HEK293 (cell line): ENCODE measurements at regions not wholly inside any gene's neighbourhood (a gene's known extent, or its start where the extent isn't known, plus 50 kb on each side); places are given as distances from the start of the nearest gene placed in this dataset.

Source experiments
- GFI1B ChIP-seq: fragments of 450-650 bp; formaldehyde crosslinking; IDR thresholded peaks from 2 replicates; pipeline ENCODE4 v1.5.1; 2016; ENCODE audit warnings: missing biosample characterization, missing genetic modification characterization
- SETDB1 ChIP-seq: IDR thresholded peaks from one replicate; pipeline ENCODE4 v1.6.1; 2017; ENCODE audit warnings: mild to moderate bottlenecking, low read length, moderate library complexity, mixed read lengths; ENCODE audit not compliant: insufficient read length
- SP2 ChIP-seq: fragments of 450-650 bp; formaldehyde crosslinking; IDR thresholded peaks from 2 replicates; pipeline ENCODE4 v1.5.1; 2016; ENCODE audit warnings: missing biosample characterization, missing genetic modification characterization
- SP7 ChIP-seq: fragments of 450-650 bp; formaldehyde crosslinking; IDR thresholded peaks from 2 replicates; pipeline ENCODE4 v1.5.1; 2016; ENCODE audit warnings: missing biosample characterization, missing genetic modification characterization
- TCF7L2 ChIP-seq: IDR thresholded peaks from 2 replicates; pipeline ENCODE4 v1.6.1; 2011; ENCODE audit warnings: low read depth, mild to moderate bottlenecking, inconsistent platforms, low read length, moderate library complexity, borderline replicate concordance
- ZNF274 ChIP-seq, 2 experiments: fragments of 200-500 bp in 1 of 2; fragments of 450-650 bp in 1 of 2; sonication (Bioruptor generic) in 1 of 2; formaldehyde crosslinking in 1 of 2; IDR thresholded peaks; 2 replicates each; pipeline versions ENCODE4 v1.5.1 to v1.6.1; 2014 to 2016; ENCODE audit warnings: borderline replicate concordance in 1 of 2, inconsistent platforms in 1 of 2, low read length in 1 of 2, missing biosample characterization in 1 of 2, missing genetic modification characterization in 1 of 2
- ZNF350 ChIP-seq: fragments of 450-650 bp; formaldehyde crosslinking; IDR thresholded peaks from 2 replicates; pipeline ENCODE4 v1.5.0; 2017; ENCODE audit warnings: missing biosample characterization, mild to moderate bottlenecking, missing genetic modification characterization
- ZNF558 ChIP-seq: fragments of 450-650 bp; formaldehyde crosslinking; IDR thresholded peaks from 2 replicates; pipeline ENCODE4 v1.5.1; 2016; ENCODE audit warnings: missing biosample characterization, missing genetic modification characterization
- ZNF792 ChIP-seq: fragments of 450-650 bp; formaldehyde crosslinking; IDR thresholded peaks from 2 replicates; pipeline ENCODE4 v1.5.1; 2016; ENCODE audit warnings: missing biosample characterization, missing genetic modification characterization
- TF ChIP-seq, protein P1 (sequence below): fragments of 450-650 bp; formaldehyde crosslinking; IDR thresholded peaks from 2 replicates; pipeline ENCODE4 v1.5.1; 2016; ENCODE audit warnings: missing biosample characterization, missing genetic modification characterization
- TF ChIP-seq, protein P2 (sequence below): fragments of 450-650 bp; formaldehyde crosslinking; IDR thresholded peaks from 2 replicates; pipeline ENCODE4 v1.5.1; 2016; ENCODE audit warnings: missing biosample characterization, missing genetic modification characterization
- TF ChIP-seq, protein P3 (sequence below): fragments of 450-650 bp; formaldehyde crosslinking; IDR thresholded peaks from 2 replicates; pipeline ENCODE4 v1.5.1; 2016; ENCODE audit warnings: missing biosample characterization, missing genetic modification characterization
- TF ChIP-seq, protein P4 (sequence below): sonication (generic); formaldehyde crosslinking; IDR thresholded peaks from 2 replicates; pipeline ENCODE4 v1.8.1; 2022; ENCODE audit warnings: mild to moderate bottlenecking, moderate library complexity, missing genetic modification reagents

DNA sequence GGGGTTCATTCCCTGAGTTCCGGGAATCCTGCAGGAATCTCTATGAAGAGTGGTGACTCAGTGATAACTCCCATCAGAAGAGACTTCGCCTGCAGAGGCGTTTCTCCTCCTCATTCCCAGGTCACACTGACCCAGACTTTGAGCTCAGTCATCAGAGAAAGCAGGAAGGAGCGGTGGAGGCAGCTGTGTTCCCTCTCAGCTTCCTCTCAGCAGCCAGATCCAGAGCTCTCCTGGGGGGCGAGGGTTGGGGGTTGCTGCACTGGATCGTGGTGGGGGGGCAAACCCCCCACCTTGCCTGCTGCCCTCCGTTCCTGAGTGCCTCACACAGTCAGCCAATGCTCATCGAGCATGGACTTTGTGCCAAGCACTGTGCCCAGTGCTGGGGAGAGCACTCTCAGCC is 271.2 kb downstream of the CBLN1 start:
- TF ChIP-seq, protein P1, sequence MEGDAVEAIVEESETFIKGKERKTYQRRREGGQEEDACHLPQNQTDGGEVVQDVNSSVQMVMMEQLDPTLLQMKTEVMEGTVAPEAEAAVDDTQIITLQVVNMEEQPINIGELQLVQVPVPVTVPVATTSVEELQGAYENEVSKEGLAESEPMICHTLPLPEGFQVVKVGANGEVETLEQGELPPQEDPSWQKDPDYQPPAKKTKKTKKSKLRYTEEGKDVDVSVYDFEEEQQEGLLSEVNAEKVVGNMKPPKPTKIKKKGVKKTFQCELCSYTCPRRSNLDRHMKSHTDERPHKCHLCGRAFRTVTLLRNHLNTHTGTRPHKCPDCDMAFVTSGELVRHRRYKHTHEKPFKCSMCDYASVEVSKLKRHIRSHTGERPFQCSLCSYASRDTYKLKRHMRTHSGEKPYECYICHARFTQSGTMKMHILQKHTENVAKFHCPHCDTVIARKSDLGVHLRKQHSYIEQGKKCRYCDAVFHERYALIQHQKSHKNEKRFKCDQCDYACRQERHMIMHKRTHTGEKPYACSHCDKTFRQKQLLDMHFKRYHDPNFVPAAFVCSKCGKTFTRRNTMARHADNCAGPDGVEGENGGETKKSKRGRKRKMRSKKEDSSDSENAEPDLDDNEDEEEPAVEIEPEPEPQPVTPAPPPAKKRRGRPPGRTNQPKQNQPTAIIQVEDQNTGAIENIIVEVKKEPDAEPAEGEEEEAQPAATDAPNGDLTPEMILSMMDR (tag by site-specific recombination) = no peak
- TF ChIP-seq ZNF558 (tag by site-specific recombination) (no peak), GFI1B (tag by site-specific recombination) (no peak), ZNF350 (tag by site-specific recombination) (no peak), ZNF792 (tag by site-specific recombination) (no peak), TCF7L2 (no peak), SP2 (tag by site-specific recombination) (no peak), SP7 (tag by site-specific recombination) (no peak), ZNF274 (IDR thresholded peaks at IDR 0.05; ENCODE audit: low read length) (no peak), ZNF274 (tag by site-specific recombination; IDR thresholded peaks at IDR 0.05; ENCODE audit: borderline replicate concordance) (no peak), SETDB1 (no peak)
- TF ChIP-seq, protein P2, sequence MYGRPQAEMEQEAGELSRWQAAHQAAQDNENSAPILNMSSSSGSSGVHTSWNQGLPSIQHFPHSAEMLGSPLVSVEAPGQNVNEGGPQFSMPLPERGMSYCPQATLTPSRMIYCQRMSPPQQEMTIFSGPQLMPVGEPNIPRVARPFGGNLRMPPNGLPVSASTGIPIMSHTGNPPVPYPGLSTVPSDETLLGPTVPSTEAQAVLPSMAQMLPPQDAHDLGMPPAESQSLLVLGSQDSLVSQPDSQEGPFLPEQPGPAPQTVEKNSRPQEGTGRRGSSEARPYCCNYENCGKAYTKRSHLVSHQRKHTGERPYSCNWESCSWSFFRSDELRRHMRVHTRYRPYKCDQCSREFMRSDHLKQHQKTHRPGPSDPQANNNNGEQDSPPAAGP = no peak
- TF ChIP-seq, protein P3, sequence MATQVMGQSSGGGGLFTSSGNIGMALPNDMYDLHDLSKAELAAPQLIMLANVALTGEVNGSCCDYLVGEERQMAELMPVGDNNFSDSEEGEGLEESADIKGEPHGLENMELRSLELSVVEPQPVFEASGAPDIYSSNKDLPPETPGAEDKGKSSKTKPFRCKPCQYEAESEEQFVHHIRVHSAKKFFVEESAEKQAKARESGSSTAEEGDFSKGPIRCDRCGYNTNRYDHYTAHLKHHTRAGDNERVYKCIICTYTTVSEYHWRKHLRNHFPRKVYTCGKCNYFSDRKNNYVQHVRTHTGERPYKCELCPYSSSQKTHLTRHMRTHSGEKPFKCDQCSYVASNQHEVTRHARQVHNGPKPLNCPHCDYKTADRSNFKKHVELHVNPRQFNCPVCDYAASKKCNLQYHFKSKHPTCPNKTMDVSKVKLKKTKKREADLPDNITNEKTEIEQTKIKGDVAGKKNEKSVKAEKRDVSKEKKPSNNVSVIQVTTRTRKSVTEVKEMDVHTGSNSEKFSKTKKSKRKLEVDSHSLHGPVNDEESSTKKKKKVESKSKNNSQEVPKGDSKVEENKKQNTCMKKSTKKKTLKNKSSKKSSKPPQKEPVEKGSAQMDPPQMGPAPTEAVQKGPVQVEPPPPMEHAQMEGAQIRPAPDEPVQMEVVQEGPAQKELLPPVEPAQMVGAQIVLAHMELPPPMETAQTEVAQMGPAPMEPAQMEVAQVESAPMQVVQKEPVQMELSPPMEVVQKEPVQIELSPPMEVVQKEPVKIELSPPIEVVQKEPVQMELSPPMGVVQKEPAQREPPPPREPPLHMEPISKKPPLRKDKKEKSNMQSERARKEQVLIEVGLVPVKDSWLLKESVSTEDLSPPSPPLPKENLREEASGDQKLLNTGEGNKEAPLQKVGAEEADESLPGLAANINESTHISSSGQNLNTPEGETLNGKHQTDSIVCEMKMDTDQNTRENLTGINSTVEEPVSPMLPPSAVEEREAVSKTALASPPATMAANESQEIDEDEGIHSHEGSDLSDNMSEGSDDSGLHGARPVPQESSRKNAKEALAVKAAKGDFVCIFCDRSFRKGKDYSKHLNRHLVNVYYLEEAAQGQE (tag by site-specific recombination) = no peak
- TF ChIP-seq, protein P4, sequence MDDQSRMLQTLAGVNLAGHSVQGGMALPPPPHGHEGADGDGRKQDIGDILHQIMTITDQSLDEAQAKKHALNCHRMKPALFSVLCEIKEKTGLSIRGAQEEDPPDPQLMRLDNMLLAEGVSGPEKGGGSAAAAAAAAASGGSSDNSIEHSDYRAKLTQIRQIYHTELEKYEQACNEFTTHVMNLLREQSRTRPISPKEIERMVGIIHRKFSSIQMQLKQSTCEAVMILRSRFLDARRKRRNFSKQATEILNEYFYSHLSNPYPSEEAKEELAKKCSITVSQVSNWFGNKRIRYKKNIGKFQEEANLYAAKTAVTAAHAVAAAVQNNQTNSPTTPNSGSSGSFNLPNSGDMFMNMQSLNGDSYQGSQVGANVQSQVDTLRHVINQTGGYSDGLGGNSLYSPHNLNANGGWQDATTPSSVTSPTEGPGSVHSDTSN (CRISPR knock-in tag) = no peak
